ENCODE measurements at regions not wholly inside any gene's neighbourhood (a gene's known extent, or its start where the extent isn't known, plus 50 kb on each side); places are given as distances from the start of the nearest gene placed in this dataset.

DNA sequence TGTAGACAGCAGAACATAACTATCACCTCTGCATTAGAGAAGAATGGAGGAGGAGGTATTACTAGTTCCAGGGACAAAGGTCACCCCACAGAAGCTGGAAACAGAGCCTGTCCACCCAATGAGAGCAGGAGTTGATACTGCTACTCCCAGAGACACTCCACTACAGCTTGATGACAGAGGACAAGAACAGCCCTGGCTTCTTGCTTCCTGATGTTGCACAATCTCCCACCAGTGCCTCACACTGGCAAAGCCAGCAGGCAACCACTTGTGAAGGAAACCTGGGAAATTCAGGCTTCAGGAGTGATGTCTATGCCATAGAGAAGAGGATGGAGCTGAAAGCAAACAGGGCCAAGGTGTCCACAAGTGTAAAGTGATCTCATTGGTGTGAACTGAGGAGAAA lies 78.0 kb upstream of the POU1F1 start:
- intact Hi-C loops (cut with micrococcal nuclease), result loop anchor here (5.0 kb wide), 1 partner anchor 92 kb away; no protein-coding TSS in a partner anchor

DNA sequence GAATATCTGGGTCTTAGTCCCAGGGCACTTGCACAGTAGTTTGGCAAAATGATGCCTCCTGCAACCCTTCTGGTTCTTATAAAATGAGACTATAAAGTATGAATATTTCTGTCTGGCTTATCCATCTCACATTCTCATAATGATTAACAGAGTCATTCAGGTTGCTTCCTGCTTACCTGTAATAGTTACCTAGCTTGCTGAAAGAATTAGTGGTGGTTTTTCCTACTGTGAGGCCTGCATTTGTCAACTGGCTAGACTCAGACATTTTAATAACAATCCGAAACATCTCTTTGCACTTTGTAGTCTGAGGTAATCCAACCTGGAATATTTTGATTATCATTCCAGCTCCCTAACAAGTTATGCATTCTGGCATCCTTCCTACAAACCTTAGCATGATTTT lies 75.6 kb upstream of the POU1F1 start:
- intact Hi-C loops (cut with micrococcal nuclease), result loop anchor here (5.0 kb wide), 1 partner anchor 90 kb away; no protein-coding TSS in a partner anchor

DNA sequence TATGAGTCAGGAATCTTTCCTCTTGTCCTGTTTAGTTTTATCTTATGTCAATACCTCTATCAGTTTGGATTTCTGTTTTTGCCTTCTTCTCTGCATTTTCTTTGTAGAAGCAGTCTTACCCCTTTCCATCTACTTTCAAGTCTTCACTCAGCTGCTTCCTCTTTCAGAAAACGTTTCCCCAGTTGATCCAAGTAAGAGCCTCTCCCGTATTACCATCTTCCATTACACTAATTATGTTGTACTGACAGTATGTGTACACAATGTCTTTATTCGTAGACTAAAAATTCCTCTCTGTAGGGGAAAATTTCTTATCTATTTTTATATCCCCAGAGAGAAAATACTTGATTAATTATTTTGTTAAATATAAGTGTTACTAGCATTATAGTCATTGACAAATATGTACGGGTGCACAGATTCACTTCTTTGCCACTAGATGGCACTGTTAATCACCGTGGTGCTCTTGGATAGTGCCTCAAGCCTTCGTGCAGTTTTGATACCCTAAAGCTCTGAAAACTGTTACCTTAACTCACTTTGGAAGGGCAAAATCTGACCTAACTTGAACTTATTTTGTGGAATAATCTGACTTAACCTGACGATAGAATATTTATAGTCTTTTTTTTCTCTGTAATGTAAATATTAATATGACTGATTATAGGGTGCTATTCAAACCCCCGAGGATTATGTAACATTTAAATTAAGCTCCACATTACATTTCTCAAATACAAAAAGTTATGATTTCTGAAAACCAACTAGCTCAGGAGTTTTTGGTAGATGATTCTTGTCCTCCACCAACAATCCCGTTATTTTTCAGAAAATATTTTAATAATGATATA lies 74.2 kb upstream of the POU1F1 start:
- intact Hi-C loops (cut with micrococcal nuclease), result loop anchor here (1.0 to 5.0 kb wide), 5 partner anchors 88 to 830 kb away; no protein-coding TSS in a partner anchor

DNA sequence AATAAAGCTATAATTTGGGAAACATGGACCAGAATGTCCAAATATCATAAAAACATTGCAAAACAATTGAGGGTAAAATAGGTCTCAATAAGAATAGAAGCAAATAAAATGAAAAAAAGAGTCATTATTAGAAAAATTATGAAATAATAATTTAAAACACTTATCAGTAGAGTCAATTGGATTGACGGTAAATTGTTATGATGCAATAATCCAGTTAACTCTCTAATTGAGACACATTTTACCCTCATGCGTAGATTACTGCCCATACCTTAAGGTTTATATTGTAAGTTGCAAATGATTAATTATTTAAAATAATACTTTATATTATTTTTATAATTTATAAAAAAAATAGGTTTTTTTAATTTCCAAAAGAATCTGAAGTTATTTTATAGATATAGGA lies 73.4 kb upstream of the POU1F1 start:
- intact Hi-C loops (cut with micrococcal nuclease), result loop anchor here (1.0 to 5.0 kb wide), 5 partner anchors 88 to 830 kb away; no protein-coding TSS in a partner anchor

DNA sequence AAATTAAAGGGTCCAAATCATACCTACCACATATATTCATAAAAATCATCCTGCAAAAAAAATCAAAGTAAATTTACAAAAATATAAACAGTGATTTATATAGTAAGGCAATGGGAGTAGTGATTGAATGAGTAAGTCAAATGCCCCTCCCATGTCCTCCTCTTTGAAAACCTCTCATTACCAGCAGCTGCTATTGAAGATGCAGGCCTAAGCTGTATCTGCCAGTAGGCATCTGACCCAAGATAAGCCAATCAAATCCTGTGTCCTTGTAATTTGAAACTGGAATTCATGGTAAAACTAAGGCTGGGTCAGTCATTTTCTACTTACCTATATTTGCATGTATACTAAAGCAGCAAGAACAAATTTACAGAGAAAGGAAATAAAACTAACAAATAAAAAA lies 60.4 kb upstream of the POU1F1 start:
- intact Hi-C loops (cut with micrococcal nuclease), result no loop called here

DNA sequence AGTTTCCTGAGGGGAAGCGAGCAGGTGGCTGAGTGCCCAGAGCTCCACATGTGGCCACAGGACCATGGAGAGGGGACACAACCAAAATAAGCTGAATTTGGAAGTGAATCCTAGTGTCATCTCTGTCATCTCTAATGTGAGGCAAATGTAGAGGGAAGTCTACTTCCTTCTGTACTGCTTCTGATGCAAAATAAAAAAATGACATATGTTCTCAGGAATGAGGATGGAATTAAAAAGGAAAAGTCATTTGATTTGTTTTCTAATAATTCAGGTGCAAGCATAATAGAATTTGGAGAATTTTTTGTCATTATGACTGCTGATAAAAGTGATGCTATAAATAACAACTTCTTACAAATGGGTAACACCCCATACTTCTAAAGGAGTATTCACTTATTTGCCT lies 59.5 kb upstream of the POU1F1 start:
- intact Hi-C loops (cut with micrococcal nuclease), result no loop called here

DNA sequence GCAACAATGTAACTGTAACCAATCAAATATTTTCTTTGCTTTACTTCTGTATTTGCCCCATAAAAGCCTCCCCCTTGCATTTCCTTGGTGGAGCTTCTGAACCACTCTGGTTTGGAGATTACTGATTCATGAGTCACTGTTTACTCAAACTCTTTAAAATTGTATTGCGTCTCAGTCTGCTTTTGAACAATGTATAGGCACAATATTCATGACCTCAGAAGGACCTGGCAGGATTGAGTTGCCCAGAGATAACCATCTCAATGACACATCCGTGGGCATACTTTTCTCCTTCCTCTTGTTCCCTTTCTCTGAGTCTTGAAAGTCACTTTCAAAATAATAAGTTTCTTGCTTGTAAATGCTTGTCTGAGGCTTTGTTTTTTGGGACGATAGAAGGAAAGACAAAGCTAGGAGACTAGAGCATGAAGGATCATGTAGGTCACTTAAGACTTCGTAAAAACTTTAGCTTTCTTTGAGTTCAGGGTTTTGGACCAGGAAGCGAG lies 57.1 kb upstream of the POU1F1 start:
- intact Hi-C loops (cut with micrococcal nuclease), result no loop called here

DNA sequence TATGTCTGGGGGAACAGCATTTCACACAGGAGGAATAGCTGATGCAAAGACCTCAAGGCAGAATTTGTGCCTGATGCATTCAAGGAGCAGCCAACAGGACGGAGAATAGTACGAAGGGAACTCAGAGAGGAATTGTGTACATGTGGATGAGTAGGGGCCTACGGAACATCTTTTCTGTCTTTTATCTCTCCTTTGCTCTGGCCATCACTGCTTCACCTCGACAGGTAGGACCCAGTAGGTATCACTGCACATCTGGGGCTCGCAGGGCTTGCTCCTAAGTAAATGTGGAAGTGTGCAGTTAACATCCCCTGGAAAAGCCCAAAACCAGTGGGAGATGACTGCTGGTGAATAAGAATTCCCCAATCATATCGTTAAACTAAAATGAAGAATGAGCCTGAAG lies 56.4 kb upstream of the POU1F1 start:
- intact Hi-C loops (cut with micrococcal nuclease), result no loop called here

DNA sequence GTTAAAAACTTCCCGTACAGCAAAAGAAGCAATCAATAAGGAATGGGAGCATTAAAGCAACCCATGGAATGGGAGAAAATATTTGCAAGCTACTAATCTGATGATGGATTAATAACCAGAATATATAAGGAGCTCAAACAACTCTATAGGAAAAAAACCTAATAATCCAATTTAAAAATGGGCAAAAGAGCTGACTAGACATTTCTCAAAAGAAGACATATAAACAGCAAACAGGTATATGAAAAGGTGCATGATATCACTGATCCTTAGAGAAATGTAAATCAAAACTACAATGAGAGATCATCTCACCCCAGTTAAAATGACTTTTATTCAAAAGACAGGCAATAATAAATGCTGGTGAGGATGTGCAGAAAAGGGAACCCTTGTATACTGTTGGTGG lies 52.7 kb upstream of the POU1F1 start:
- intact Hi-C loops (cut with micrococcal nuclease), result no loop called here
